ENCODE measurements at regions not wholly inside any gene's neighbourhood (a gene's known extent, or its start where the extent isn't known, plus 50 kb on each side); places are given as distances from the start of the nearest gene placed in this dataset.

DNA sequence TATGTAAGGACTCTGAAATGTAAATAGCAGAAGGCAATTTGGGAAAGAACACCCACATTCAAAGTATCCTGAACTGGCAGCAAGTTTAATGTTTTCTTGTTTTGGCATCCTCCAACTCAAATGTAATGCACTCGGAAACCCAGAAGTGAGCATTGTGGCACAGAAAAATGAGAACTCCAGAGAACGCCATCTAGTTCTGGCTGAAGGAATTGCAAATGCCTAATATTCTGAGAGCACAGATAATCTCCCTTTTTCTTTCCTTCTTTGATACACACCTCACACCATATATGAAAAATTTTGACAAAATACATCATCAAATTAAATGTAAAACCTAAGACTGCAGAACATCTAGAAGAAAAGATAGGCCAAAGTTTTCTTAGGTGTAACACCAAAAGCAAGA lies 52.1 kb downstream of the PWWP3B start:
- H3K4me3 ChIP-seq (ENCODE audit: low read length) = no peak overlapping the region
- no peaks in the 10 kb centered on the region for H4K20me1 ChIP-seq (ENCODE audit: insufficient read depth)
- H3K27me3 ChIP-seq (ENCODE audit: insufficient read depth, low read depth, low read length) = no peaks in the 10 kb centered on the region
- no peak overlapping the region for H2AFZ ChIP-seq (ENCODE audit: low read depth, low read length)
- TF ChIP-seq CTCF (IDR thresholded peaks at IDR 0.05; ENCODE audit: poor library complexity, severe bottlenecking) (no peak), MXI1 (conservative IDR thresholded peaks at IDR 0.05; ENCODE audit: poor library complexity, severe bottlenecking) (no peak), RAD21 (conservative IDR thresholded peaks at IDR 0.05) (no peak), POLR2AphosphoS5 (IDR thresholded peaks at IDR 0.05) (no peak), TAF1 (IDR thresholded peaks at IDR 0.05; ENCODE audit: low read depth) (no peak), SMC3 (conservative IDR thresholded peaks at IDR 0.05; ENCODE audit: poor library complexity) (no peak), EZH2 (IDR thresholded peaks at IDR 0.05; ENCODE audit: borderline replicate concordance, insufficient read depth, low read length, poor library complexity, severe bottlenecking) (no peak), EP300 (conservative IDR thresholded peaks at IDR 0.05; ENCODE audit: poor library complexity, severe bottlenecking) (no peak)
- TF ChIP-seq, protein P1, sequence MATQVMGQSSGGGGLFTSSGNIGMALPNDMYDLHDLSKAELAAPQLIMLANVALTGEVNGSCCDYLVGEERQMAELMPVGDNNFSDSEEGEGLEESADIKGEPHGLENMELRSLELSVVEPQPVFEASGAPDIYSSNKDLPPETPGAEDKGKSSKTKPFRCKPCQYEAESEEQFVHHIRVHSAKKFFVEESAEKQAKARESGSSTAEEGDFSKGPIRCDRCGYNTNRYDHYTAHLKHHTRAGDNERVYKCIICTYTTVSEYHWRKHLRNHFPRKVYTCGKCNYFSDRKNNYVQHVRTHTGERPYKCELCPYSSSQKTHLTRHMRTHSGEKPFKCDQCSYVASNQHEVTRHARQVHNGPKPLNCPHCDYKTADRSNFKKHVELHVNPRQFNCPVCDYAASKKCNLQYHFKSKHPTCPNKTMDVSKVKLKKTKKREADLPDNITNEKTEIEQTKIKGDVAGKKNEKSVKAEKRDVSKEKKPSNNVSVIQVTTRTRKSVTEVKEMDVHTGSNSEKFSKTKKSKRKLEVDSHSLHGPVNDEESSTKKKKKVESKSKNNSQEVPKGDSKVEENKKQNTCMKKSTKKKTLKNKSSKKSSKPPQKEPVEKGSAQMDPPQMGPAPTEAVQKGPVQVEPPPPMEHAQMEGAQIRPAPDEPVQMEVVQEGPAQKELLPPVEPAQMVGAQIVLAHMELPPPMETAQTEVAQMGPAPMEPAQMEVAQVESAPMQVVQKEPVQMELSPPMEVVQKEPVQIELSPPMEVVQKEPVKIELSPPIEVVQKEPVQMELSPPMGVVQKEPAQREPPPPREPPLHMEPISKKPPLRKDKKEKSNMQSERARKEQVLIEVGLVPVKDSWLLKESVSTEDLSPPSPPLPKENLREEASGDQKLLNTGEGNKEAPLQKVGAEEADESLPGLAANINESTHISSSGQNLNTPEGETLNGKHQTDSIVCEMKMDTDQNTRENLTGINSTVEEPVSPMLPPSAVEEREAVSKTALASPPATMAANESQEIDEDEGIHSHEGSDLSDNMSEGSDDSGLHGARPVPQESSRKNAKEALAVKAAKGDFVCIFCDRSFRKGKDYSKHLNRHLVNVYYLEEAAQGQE (IDR thresholded peaks at IDR 0.05; ENCODE audit: borderline replicate concordance) = no peak
- H3K27ac ChIP-seq (ENCODE audit: low read length) = no peak overlapping the region
- no peaks in the 10 kb centered on the region for H3F3A ChIP-seq (ENCODE audit: insufficient read depth, low read length, poor library complexity, severe bottlenecking)
- no peaks in the 10 kb centered on the region for H3K9me3 ChIP-seq (ENCODE audit: low read length)
- no peaks in the 10 kb centered on the region for H3K9me2 ChIP-seq (ENCODE audit: insufficient read depth, low read length)
- H3K4me2 ChIP-seq (ENCODE audit: low read length) = no peak overlapping the region
- no peaks in the 10 kb centered on the region for H3K36me3 ChIP-seq (ENCODE audit: insufficient read depth, low read length)
- H3K9ac ChIP-seq (ENCODE audit: low read length) = no peak overlapping the region
- no peaks in the 10 kb centered on the region for H3K79me2 ChIP-seq (replicated peaks; ENCODE audit: insufficient read depth, low read length)

DNA sequence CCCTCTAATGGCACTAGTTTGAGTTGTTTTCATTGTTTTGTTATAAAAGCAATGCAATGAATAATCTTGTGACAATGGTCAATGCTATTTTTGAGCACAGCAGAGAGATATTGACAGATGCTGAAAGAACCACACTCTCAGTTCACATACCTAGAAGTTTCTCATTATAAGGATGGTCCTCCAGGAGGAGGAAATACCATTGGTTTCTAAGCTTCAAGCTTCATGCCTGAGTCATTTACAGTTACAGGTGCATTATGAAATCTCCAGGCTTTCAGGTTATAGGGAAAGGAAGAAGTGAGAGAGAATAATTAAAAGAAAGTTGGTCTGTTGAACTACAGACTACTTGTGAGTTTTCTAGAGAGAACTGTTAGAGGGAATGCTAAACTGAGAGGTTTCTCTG lies 75.3 kb downstream of the PWWP3B start:
- H2AFZ ChIP-seq (ENCODE audit: low read depth, low read length) = no peak overlapping the region
- TF ChIP-seq EP300 (conservative IDR thresholded peaks at IDR 0.05; ENCODE audit: poor library complexity, severe bottlenecking) = no peak
- no peak for TF ChIP-seq EZH2 (IDR thresholded peaks at IDR 0.05; ENCODE audit: borderline replicate concordance, insufficient read depth, low read length, poor library complexity, severe bottlenecking)
- no peak for TF ChIP-seq MXI1 (conservative IDR thresholded peaks at IDR 0.05; ENCODE audit: poor library complexity, severe bottlenecking)
- no peak for TF ChIP-seq RAD21 (conservative IDR thresholded peaks at IDR 0.05)
- no peak for TF ChIP-seq TAF1 (IDR thresholded peaks at IDR 0.05; ENCODE audit: low read depth)
- no peak for TF ChIP-seq SMC3 (conservative IDR thresholded peaks at IDR 0.05; ENCODE audit: poor library complexity)
- TF ChIP-seq CTCF (IDR thresholded peaks at IDR 0.05; ENCODE audit: poor library complexity, severe bottlenecking) = no peak
- TF ChIP-seq, protein P1 (IDR thresholded peaks at IDR 0.05; ENCODE audit: borderline replicate concordance) = no peak
- no peak for TF ChIP-seq POLR2AphosphoS5 (IDR thresholded peaks at IDR 0.05)
- H3K9me3 ChIP-seq (ENCODE audit: low read length) = no peaks in the 10 kb centered on the region
- no peak overlapping the region for H3K4me2 ChIP-seq (ENCODE audit: low read length)
- H3K27ac ChIP-seq (ENCODE audit: low read length) = no peak overlapping the region
- no peak overlapping the region for H3K4me3 ChIP-seq (ENCODE audit: low read length)
- no peaks in the 10 kb centered on the region for H3K79me2 ChIP-seq (replicated peaks; ENCODE audit: insufficient read depth, low read length)
- H3F3A ChIP-seq (ENCODE audit: insufficient read depth, low read length, poor library complexity, severe bottlenecking) = no peaks in the 10 kb centered on the region
- no peak overlapping the region for H3K9ac ChIP-seq (ENCODE audit: low read length)
- no peaks in the 10 kb centered on the region for H4K20me1 ChIP-seq (ENCODE audit: insufficient read depth)
- H3K36me3 ChIP-seq (ENCODE audit: insufficient read depth, low read length) = no peaks in the 10 kb centered on the region
- no peaks in the 10 kb centered on the region for H3K27me3 ChIP-seq (ENCODE audit: insufficient read depth, low read depth, low read length)
- no peaks in the 10 kb centered on the region for H3K9me2 ChIP-seq (ENCODE audit: insufficient read depth, low read length)

Data from neural cell (in vitro differentiated cells).